GM03348 (cell line): ENCODE measurements at regions not wholly inside any gene's neighbourhood (a gene's known extent, or its start where the extent isn't known, plus 50 kb on each side); places are given as distances from the start of the nearest gene placed in this dataset.
A peak's percentile ranks its signal among the peaks of the same experiment; 100 is the strongest.

Experiments
- DNase-seq: peaks from one replicate; pipeline ENCODE4 v3.0.0; 2012; ENCODE audit warnings: low spot score

DNA sequence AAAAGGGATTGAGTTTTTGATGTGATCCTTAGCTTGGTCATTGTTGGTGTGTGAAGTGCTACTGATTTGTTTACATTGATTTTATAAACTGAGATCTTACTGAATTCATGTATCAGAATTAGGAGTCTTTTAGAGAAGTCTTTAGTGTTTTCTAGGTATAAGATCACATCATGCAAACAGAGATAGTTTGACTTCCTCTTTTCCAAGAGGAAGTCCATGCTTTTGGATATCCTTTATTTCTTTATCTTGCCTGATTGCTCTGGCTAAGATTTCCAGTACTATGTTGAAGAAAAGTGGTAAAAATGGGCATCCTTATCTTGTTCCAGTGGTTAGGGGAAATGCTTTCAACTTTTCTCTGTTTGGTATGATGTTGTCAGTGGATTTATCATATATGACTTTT, 561.2 kb upstream of the SLITRK1 start:
- no peak for DNase-seq

DNA sequence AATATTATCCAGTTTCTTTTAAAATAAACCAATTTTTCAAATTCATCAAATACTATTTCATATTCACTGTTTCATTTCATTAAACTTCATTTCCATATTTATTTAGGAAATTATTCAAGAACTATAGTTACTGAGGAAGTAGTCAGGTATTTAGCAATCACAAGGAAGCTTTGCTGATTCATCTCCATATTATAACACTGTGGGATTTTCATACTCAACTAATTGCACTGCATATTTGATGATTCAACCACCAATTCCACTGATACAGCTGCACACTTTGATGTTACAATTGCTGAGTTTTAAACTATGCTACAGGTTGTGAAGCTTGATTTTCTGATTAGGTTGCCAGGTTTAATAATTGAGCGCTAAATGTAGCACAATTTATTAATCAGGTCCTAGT, 556.8 kb upstream of the SLITRK1 start:
- DNase-seq, result peak; percentile 37

DNA sequence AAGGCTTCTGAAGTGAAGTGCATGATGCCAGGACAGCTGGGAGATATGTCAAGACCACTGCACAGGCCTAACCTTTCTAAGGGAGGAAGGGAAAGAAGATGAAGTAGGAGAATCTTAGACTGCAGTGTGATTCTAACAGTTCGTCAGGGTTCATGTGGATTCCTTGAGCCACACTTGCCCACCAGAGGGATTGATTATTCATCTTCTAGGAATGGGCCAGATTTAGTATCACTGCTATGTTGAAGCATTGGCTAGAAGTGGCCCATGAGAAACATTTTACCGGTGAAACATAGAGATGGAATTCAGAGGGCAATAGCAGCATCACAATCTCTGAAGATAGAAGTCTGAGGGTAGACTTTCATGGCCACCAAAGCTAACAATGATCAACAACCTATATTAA, 550.8 kb upstream of the SLITRK1 start:
- peak; percentile 61 for DNase-seq

DNA sequence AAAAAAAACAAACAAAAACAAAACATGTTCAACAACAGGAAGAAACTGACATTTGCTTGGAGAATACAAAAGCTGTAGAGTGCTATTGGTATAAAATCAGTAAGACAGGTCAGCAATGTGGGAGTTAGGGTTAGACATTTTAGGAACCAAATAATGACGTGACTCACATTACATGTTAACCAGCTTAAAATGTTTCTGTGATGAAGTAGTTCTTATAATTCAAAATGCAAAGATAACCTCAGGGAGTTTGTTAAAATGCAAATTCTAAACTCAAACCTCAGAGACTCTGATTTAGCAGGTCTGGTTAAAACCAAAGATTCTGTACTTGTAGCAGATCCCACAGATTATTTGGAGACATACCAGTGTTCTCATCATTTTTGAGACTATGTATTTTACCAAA, 549.4 kb upstream of the SLITRK1 start:
- DNase-seq, result peak; percentile 19

DNA sequence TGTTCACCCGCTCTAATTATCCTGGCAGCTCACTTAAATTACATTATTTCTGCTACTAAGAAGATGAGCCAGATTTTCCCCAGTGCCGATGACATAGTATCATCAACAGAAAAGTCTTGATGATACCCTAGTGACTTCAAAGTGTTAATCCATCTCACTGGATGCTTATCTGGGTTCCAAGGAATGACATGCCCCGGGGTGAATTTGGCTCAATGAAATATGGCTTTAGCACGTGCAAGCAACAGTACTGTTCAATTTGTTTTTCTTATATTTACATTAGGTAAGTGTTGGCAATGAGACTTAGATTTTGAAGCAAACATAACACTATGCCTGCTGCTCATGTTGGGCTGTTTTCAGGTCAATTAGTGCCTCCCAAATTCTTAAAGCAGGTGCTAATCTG, 548.2 kb upstream of the SLITRK1 start:
- DNase-seq, result no peak

DNA sequence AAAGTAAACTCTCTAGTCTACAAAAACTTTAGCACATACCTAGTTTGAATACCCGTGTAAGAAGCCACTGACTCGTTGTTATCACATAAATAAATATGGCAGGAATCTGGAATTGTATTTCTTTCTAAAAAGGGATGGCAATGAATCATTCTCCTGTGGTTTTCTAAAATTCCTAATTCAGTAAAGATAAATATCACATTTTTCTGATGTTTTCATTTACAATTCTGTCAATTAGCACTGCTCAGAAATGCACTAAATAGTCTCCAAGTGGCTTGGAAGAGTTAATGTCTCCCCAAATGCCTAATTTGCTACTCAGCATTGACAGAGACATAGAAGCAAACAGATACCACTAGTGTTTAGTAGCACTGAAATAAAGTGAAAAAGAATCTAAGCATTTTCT, 547.7 kb upstream of the SLITRK1 start:
- DNase-seq, result peak; percentile 37

DNA sequence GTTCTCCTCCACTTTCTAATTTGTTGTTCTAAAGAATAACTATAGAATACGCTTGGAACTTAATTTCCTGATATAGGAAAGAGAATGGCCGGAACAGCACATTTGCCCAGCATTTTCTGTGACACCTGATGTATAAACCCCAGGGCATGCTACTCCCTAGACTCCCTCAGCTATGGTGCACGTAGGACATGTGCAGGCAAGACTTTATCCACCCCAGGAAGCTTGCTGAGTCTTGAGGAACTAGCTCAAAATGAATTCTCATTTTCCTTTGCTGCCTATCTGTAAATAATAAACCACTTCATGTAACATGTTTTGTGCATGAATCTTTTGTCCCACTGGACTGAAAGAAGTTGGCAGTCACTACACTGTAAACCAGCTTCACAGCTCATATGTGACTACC, 535.8 kb upstream of the SLITRK1 start:
- DNase-seq, result no peak

DNA sequence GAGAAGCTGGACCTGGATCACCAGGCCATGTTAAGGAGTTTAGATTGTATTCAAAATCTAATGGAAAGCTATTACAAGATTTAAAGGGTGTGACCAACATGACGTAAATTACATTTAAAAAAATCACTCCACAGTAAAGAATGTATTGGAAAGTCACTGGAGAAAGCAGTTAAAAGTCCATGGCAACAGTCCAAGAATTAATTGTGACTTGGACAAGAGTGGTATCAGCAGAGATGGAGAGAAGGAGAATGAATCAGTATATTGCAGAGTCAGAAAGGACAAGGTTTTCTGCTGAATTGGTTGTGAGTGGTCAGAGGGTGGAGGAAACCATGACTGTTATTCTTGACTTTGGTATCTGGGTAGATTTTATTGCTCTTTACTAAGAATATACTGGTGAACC, 535.1 kb upstream of the SLITRK1 start:
- DNase-seq, result no peak

DNA sequence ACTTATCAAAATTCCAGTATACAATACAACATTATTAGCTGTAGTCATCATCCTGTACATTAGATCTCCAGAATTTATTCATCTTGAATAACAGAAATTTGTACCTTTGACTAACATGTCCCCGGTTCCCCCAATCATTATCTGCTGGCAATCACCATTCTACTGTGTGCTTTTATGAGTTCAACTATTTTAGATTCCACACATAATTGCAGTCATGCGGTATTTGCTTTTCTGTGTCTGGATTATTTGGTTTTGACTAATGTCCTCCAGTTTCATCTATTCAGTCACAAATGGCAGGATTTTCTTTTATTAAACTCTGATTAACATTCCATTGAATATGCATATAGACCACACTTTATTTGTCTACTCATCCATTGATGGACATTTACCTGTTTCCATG, 530.7 kb upstream of the SLITRK1 start:
- no peak for DNase-seq

DNA sequence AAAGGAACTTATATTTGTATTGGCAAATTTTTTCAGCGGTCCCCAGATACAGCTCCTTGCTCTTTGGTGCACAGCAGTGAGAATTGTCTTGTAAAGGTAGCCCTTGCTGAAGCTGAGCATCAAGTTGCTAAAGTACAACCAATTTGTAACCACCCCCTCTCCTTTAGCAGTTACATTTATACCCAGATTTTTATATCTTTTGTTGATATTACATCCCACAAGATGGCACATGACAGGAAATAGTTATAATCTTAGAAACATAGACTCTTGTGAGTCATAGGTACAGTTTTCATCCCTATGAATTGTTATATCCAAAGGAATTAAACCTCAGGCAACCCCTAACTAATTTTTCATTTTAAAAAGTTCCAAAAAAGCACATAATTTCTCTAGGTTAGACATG, 523.0 kb upstream of the SLITRK1 start:
- no peak for DNase-seq

DNA sequence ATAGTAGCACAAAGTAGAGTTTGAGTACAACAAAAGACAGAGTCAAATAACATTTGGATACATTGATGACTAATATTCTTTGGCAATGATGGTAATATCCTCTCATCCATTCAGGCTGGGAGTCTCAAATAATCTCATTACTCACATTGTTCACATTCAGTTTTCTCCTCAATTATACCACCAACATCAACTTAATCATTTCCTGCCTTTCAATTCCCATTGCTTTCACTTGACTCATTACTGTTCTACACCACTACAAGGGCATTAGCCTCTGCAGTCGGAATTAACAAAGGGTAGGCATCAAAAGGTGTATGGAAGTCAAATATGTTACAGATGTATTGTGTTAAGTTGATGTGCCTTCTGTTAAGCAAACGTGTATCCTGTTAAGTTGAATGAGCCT, 518.4 kb upstream of the SLITRK1 start:
- DNase-seq, result peak; percentile 75

DNA sequence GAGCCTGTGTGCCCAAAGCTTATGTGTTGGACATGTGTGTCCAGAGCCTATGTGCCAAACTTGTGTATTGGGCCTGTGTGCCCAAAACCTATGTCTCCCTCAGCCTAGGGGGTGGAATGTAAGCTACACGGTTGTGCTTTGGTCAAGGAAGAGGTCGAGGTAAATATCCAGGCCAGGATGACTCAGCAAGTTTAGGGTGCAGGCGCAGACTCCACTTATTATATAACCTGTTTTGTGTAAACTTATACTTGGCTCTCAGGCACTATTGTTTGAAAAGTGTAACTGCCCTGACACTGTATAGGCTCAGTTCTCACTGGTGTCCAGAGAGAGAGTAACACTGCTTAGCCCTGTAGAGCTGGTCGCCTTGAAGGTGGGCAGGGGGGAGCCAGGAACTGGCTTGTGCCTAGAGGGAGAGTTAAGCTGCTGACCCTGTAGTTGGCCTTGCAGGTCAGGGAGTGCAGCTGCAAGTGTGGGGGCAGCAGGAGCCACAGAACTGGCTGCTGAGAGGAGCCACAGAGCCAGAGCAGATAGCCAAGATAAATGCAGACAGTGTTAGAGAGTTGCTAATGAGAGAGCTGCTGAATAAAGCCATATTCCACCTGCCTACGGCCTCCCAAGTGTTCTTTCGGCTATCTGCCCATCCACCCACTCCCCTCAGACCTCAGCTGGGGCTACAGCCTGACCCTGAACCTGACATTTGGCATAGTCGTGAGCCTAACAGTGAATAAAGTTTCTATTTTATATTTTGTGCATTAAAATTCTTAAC, 517.2 kb upstream of the SLITRK1 start:
- no peak for DNase-seq

DNA sequence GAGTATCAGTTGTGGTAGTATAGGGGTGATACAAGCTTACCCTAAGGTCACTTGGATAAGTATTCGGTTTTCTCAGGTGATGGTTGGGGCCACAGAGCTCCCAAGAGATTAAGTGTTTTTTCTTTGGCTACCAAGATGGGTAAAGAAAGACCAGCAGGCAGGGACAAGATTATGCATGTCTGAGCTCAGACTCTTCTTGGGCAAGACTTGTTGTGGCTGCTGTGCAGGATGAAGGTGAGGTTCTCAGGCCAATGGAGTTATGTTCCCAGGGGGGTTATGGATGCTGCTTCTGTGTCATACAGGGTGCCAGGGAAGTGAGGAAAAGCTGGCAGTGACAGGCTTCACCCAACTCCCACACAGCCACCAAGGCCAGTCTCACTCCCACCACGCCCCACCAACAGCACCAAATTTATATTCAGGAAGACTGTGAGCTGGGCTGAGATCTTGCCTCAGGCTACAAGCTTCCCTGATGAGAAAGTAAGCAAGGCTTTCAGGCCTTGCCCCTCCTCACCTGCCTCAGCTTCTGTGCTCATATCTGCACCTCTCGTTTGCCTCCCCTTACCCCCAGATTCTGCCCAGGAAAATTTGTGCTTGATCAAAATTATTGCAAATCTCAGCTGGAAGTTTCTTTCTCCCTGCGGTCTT, 511.8 kb upstream of the SLITRK1 start:
- DNase-seq, result no peak

DNA sequence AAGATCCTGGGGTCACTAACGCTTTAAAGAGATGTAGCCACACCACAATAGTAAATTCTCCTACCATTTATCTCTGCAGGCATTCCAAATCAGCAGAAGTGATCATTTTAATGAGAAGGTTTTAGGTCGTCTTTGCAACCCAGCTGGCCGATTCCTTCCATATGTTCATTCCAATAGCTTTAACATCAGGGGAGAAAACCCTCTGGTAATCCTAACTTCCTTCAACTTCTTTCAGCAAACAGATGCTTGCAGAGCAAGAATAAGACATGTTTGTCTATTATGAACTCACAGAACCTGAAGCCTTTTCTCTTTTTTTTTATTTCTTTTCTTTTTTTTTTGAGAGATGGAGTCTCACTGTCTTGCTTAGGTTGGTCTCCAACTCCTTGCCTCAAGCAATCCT, 498.6 kb upstream of the SLITRK1 start:
- no peak for DNase-seq

DNA sequence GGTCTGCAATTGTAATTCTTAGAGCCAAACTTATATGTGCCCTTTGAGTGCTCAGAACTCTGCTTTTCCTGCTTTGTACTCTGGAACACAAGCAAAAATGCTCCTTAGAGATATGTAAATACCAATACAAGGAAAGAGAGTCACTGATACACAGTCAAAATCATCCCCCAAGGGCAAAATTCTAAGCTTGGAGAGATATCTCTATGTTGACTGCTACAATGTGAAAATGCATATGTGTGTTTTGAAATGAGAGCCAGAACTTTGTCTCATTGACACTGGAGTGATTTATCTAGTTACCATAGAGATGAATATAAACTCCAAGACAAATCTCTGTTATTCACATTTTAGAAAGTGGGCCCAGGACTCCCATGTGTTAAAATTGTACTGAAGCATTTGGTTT, 494.8 kb upstream of the SLITRK1 start:
- no peak for DNase-seq

DNA sequence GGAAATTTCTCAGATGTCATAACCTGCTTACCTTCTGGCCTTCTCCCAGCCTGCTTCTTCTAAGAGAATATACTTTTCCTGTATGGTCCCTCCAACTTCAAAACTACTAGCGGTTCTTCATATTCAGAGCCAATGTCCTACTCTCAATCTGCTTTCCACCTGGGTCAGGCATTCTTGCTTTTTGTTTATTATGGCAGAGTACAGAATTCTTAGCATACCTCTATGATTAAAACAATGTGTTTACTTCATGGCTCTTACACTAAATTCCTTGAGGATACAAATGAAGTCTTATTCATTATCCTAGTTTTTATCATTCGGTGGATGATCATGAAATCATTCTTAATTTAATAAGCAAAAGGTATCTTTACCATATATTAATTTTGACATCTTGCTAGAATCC, 484.2 kb upstream of the SLITRK1 start:
- peak; percentile 43 for DNase-seq

DNA sequence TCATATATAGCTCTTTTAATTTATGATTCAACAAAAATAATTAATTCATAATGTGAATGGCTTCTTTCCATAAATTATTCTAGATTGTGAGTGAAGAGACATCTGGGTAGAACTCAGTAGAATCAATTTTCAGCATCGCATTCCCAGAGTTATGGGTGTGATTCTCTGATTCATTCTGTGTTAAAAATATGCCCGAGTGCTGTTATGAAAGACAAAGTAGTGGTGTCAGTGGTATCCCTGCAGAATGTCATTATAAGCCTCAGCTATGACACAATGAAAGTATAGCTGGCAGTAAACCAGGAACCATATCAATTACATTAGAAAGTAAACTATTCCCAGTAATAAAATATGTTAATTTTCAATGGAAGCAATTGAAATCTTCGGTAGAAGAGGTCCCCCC, 480.5 kb upstream of the SLITRK1 start:
- peak; percentile 21 for DNase-seq

DNA sequence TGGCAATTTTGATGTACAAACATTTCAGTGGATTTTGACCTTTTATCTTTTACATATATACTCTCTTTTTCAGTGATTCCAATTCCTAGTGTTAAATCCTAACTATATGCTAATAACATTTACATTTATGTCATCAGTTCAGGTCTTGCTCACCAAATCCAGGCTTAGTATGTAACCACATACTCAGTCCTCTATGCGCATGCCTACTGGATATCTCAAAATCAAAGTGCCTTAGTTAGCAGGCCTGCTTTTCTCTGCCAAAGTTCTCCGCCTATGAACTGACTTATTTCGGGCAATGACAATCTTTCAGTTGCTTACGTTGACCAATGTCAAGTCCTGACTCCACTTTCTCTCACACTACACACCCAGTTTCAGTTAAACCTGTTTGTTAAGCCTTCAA, 478.5 kb upstream of the SLITRK1 start:
- no peak for DNase-seq

DNA sequence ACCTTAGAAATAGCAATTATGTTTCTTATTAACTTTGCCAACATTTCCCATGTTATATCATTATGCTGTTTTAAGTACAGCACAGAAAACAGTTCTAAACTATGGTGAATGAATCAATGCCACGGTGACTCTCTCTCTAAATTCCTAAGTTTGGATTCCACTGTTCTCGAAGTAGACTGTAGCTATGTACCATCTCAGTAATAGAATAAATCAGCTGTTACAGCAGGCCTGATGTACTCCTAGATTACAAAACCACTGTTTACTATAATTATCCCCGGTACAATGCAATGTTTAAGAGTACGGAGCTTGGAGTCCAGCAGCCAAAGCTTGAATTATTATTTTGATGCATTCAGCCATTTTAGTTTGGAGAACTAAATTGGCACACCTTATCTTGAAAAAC, 476.3 kb upstream of the SLITRK1 start:
- DNase-seq, result no peak

DNA sequence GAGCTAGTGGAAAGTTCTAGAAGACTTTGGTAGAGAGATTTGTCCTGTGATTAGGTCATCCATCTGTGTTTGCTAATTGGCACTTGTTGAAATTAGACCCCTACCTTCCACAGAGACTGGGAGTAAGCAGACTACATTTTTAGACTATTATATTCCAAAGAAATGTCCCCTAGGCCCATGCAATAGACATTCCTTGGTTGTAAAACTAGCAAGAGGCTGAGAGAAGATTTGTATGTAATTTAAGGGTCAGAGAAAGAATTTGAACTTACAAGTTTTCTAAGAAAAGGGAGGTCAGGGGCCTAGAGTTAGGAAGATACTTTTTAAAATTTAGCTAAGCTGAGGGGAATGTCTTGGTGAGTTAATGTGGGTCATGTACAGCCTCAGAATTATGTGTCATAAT, 470.7 kb upstream of the SLITRK1 start:
- DNase-seq, result no peak

DNA sequence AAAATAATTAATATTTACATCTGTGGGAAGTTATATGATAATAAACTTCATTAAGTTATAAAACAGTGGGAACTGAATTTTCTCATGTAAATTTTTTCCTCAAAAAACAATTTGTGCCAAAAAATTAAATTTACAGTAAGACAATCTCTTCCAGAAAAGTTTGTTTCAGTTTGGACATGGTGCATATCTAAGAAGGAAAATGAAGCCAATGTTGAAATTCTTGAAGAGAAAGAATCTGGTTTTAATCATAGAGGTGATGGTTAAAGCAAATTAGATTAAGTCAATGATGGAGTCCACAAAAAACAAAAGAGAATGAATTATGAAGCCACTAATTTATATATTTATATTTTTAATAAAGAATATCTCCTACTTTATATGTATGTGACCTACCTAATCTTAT, 457.2 kb upstream of the SLITRK1 start:
- no peak for DNase-seq

DNA sequence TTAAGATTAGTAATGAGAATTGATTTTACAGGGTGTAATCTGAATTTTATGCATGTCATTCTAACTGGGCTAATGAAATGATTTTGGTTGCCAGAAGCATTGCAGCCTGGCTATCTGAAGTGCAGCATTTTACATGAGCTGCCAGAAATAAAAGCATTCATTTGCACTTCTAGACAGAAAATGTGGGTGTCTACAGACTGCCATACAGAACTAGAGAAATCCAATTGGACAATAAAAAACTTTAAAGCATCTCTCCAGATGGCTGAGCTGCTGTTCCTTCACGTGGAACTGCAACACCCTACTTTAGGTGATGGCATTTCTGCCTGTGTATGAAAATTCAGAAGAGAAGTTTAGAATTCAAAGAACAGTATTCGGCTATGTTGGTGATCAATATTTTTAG, 450.1 kb upstream of the SLITRK1 start:
- no peak for DNase-seq

DNA sequence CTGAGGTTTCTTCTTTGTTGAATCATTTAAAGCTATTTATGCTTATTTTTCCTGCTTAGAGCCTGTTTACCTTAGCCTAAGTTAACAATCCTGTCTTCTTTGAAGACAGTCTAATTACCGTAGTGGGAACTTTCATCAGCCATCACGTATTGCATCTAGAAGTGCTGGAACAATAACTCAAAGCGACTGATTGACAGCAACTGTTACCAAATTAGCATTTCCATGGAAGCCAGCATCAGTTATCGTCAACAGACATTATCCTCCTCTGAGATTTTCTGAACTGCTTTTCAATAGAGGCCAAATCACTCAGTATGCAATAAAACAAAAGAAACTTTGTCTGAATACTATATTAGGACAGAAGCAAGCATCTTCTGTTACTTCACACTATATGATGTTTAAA, 433.3 kb upstream of the SLITRK1 start:
- no peak for DNase-seq

DNA sequence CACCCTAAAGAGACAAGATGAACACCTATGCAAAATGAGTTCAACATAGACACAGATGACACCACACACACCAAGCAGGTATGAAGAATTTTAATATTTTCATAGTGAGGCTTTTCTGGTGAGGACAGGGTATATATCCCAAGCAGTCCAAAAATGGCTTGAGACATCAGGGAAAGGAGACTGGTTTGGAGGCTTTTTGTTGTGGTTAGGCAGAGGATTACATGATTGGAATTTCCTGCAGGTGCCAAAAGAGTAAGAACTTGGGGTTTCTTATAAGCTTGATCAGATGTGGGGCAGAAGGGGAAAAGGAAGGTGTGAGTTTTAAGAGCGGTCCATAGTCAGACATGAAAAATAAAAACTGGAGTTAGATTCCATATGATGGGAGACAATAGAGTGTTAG, 420.8 kb upstream of the SLITRK1 start:
- no peak for DNase-seq
